ENCODE measurements at regions not wholly inside any gene's neighbourhood (a gene's known extent, or its start where the extent isn't known, plus 50 kb on each side); places are given as distances from the start of the nearest gene placed in this dataset.

GRCh38 chr15:67916565-67916964, 76.7 kb upstream of the RNU6-1 start:
- Histone ChIP-seq H4K20me1 (ENCODE audit: insufficient read depth, low read length) (no peaks in the 10 kb centered on the region), H3F3A (ENCODE audit: insufficient read depth, low read length) (peaks cover 4% of the 10 kb centered on the region; the same call in 1 of the 2 replicates), H3K79me2 (ENCODE audit: low read length) (no peaks in the 10 kb centered on the region), H3K27ac (ENCODE audit: low read length) (no peak overlapping the region), H3K9me2 (replicated peaks; ENCODE audit: insufficient read depth, low read length) (no peaks in the 10 kb centered on the region), H3K9ac (ENCODE audit: low read length) (no peak overlapping the region), H3K27me3 (replicated peaks; ENCODE audit: insufficient read depth, low read length) (no peaks in the 10 kb centered on the region), H3K4me1 (ENCODE audit: low read length) (peaks cover 9% of the 10 kb centered on the region), H3K4me2 (ENCODE audit: low read depth, low read length) (no peak overlapping the region), H3K9me3 (replicated peaks; ENCODE audit: insufficient read depth, low read length) (no peaks in the 10 kb centered on the region), H2AFZ (ENCODE audit: low read length) (no peak overlapping the region), H3K36me3 (replicated peaks; ENCODE audit: insufficient read depth, low read length) (no peaks in the 10 kb centered on the region), H3K4me3 (ENCODE audit: low read length) (no peak overlapping the region)
- TF ChIP-seq CTCF (IDR thresholded peaks at IDR 0.05; ENCODE audit: low read length) (no peak), EZH2phosphoT487 (IDR thresholded peaks at IDR 0.05; ENCODE audit: low read length) (no peak), EZH2 (optimal IDR thresholded peaks at IDR 0.05; ENCODE audit: low read depth, low read length) (no peak)
- DNase-seq: no peak

DNA sequence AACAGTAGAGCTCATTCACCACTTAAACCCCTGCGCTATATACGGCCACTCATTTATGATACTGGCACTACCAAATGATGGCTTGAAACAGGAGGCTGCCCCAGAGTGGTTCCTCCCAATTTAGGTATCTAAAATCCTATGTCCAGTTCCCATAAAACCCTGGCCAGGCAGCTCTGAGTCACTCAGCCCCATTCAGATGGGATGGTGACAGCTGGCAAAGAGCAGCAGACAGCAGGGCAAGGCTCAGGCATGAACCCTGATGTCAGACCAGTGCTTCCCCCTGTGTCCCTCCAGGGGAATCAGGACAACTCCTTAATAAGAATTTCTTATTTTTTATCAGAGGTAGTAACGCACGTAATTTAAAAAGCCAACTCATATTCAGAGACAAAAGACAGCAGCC, 77.2 kb upstream of the RNU6-1 start:
- Histone ChIP-seq H2AFZ (ENCODE audit: low read length) (no peak overlapping the region), H4K20me1 (ENCODE audit: insufficient read depth, low read length) (no peaks in the 10 kb centered on the region), H3K36me3 (replicated peaks; ENCODE audit: insufficient read depth, low read length) (no peaks in the 10 kb centered on the region), H3K9me2 (replicated peaks; ENCODE audit: insufficient read depth, low read length) (no peaks in the 10 kb centered on the region), H3K4me1 (ENCODE audit: low read length) (peaks cover 7% of the 10 kb centered on the region), H3K9ac (ENCODE audit: low read length) (no peak overlapping the region), H3K9me3 (replicated peaks; ENCODE audit: insufficient read depth, low read length) (no peaks in the 10 kb centered on the region), H3F3A (ENCODE audit: insufficient read depth, low read length) (0 out of 2 replicates have a peak, but pooled peaks cover under 1% of the 10 kb centered on the region), H3K79me2 (ENCODE audit: low read length) (no peaks in the 10 kb centered on the region), H3K27me3 (replicated peaks; ENCODE audit: insufficient read depth, low read length) (no peaks in the 10 kb centered on the region), H3K4me2 (ENCODE audit: low read depth, low read length) (no peak overlapping the region), H3K4me3 (ENCODE audit: low read length) (no peak overlapping the region), H3K27ac (ENCODE audit: low read length) (no peak overlapping the region)
- no peak for TF ChIP-seq EZH2 (optimal IDR thresholded peaks at IDR 0.05; ENCODE audit: low read depth, low read length)
- no peak for TF ChIP-seq CTCF (IDR thresholded peaks at IDR 0.05; ENCODE audit: low read length)
- no peak for TF ChIP-seq EZH2phosphoT487 (IDR thresholded peaks at IDR 0.05; ENCODE audit: low read length)
- no peak for DNase-seq

DNA sequence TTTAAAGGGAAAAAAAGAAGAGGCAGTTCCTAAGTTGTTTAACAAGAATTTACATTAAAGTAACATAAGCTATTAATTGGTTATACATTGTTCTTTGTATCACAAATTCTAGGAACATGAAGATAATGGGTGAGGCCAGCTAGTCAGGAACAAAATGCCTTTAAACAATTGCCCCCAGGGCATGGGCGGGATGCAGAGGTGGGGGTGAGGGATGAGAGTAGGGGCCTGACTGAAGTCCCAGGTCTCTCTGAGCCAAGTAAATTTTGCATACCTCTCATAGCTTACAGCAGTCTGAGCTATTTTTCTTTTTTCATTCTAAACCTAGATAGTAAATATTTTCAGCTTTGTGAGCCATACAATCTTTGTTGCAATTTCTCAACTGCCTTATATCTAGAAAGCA, 77.8 kb upstream of the RNU6-1 start:
- no peaks in the 10 kb centered on the region for H4K20me1 ChIP-seq (ENCODE audit: insufficient read depth, low read length)
- no peaks in the 10 kb centered on the region for H3F3A ChIP-seq (ENCODE audit: insufficient read depth, low read length)
- DNase-seq: no peak
- no peak overlapping the region for H3K27ac ChIP-seq (ENCODE audit: low read length)
- H3K4me1 ChIP-seq (ENCODE audit: low read length): peaks cover 1% of the 10 kb centered on the region; the same call in 1 of the 2 replicates
- no peak for TF ChIP-seq EZH2phosphoT487 (IDR thresholded peaks at IDR 0.05; ENCODE audit: low read length)
- H3K36me3 ChIP-seq (replicated peaks; ENCODE audit: insufficient read depth, low read length): no peaks in the 10 kb centered on the region
- H3K9me2 ChIP-seq (replicated peaks; ENCODE audit: insufficient read depth, low read length): no peaks in the 10 kb centered on the region
- no peak overlapping the region for H3K4me2 ChIP-seq (ENCODE audit: low read depth, low read length)
- H3K27me3 ChIP-seq (replicated peaks; ENCODE audit: insufficient read depth, low read length): no peaks in the 10 kb centered on the region
- no peak overlapping the region for H3K9ac ChIP-seq (ENCODE audit: low read length)
- H2AFZ ChIP-seq (ENCODE audit: low read length): no peak overlapping the region
- H3K4me3 ChIP-seq (ENCODE audit: low read length): no peak overlapping the region
- no peaks in the 10 kb centered on the region for H3K79me2 ChIP-seq (ENCODE audit: low read length)
- H3K9me3 ChIP-seq (replicated peaks; ENCODE audit: insufficient read depth, low read length): no peaks in the 10 kb centered on the region

DNA sequence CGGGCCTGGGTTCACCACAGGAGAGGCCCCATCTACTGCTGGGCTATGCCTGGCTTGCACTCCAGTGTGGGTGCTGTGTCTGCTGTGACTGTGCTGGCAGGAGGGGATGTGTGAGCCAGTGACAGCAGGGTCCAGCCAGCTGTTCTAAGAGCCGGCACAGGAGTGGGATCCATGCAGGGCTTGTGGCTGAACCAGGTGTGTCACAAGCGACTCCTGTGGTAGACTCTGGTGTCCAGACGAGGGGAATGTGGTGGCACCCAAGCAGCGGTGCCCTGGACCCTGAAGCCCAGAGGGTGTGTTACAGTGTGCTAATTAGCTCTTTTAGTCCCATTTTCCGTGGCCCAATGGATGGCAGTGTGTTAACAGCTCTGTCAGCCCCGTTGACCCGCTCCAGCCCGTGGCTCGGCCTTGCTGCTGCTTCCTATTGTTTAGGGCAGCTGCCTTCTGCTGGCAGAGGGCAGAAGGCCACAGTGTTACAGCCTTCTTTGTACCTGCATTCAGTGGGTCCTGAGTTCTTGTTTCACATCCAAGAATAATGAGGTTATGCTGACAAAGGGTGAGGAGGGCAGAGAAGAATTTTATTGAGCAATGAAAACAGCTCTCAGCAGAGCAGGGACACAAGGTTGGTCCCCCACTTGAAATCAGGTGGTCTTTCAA, 78.5 kb upstream of the RNU6-1 start:
- Histone ChIP-seq H3K9me3 (replicated peaks; ENCODE audit: insufficient read depth, low read length) (no peaks in the 10 kb centered on the region), H3K27ac (ENCODE audit: low read length) (no peak overlapping the region), H3K4me3 (ENCODE audit: low read length) (no peak overlapping the region), H2AFZ (ENCODE audit: low read length) (no peak overlapping the region), H4K20me1 (ENCODE audit: insufficient read depth, low read length) (no peaks in the 10 kb centered on the region), H3K9ac (ENCODE audit: low read length) (no peak overlapping the region), H3K79me2 (ENCODE audit: low read length) (no peaks in the 10 kb centered on the region), H3F3A (ENCODE audit: insufficient read depth, low read length) (no peaks in the 10 kb centered on the region), H3K4me1 (ENCODE audit: low read length) (no peaks in the 10 kb centered on the region), H3K4me2 (ENCODE audit: low read depth, low read length) (no peak overlapping the region), H3K9me2 (replicated peaks; ENCODE audit: insufficient read depth, low read length) (no peaks in the 10 kb centered on the region), H3K27me3 (replicated peaks; ENCODE audit: insufficient read depth, low read length) (no peaks in the 10 kb centered on the region), H3K36me3 (replicated peaks; ENCODE audit: insufficient read depth, low read length) (no peaks in the 10 kb centered on the region)
- TF ChIP-seq EZH2phosphoT487 (IDR thresholded peaks at IDR 0.05; ENCODE audit: low read length) (no peak), EZH2 (optimal IDR thresholded peaks at IDR 0.05; ENCODE audit: low read depth, low read length) (no peak), CTCF (IDR thresholded peaks at IDR 0.05; ENCODE audit: low read length) (no peak)
- no peak for DNase-seq

Data from MM.1S (cell line).